HG03457 (cell line): ENCODE measurements at regions not wholly inside any gene's neighbourhood (a gene's known extent, or its start where the extent isn't known, plus 50 kb on each side); places are given as distances from the start of the nearest gene placed in this dataset.
"Not testable (repeated sequence)": the region's sequence is repeated elsewhere in the genome, so short reads cannot be mapped to it uniquely, and the experiment has no call there.

Source experiments
- ATAC-seq: cut with Tn5 transposase; IDR thresholded peaks from one replicate; pipeline ENCODE4 v1.9.1; 2021; ENCODE audit warnings: moderate number of reproducible peaks; ENCODE audit not compliant: unreplicated experiment

- no peak for ATAC-seq
Measured at GRCh38 chr3:56957522-56957921, 102.9 kb upstream of the SPATA12 start.

GRCh38 chr3:56956906-56957305 is 103.6 kb upstream of the SPATA12 start:
- ATAC-seq, result no peak

- ATAC-seq, result no peak
Measured at GRCh38 chr3:56955492-56956111, 104.9 kb upstream of the SPATA12 start.

- no peak for ATAC-seq
Measured at GRCh38 chr3:56954125-56954524, 106.3 kb upstream of the SPATA12 start.

DNA sequence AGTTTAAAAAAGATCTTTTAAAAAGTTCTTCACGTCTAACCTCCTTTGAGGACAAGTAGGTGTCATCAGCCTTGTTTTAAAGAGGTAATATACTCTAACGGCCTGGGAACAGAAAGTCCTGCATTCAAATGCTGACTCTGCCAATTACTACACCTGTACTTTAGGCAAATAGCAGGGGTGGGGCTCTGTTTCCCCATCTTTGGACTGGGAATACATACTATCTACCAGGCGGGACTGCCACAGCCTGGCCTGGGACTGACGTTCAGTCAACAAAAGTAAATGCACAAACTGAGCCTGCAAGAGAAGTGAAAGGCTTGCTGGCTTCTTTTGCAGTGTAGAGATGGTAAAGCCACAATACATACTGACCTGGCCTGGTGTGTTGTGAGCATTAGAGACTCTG is 107.6 kb upstream of the SPATA12 start:
- no peak for ATAC-seq

- ATAC-seq, result no peak
Measured at GRCh38 chr3:56952061-56952460, 108.4 kb upstream of the SPATA12 start.

DNA sequence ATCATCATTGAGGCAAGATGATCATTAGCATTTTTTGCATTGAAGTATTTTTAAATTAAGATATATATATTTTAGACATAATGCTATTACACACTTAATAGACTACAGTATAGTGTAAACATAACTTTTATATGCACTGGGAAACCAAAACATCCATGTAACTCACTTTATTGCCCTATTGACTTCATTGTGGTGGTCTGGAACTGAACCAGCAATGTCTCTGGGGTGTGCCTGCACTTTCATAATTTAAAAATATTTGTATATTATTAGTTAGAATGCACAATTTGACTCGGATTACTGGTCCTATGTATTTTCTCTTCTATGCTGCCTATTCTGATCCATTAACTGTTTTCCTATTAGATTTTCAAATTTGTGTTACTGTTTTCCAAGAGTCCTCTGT is 109.1 kb upstream of the SPATA12 start:
- no peak for ATAC-seq

GRCh38 chr3:56945378-56945777 is 115.1 kb upstream of the SPATA12 start:
- not testable (repeated sequence) for ATAC-seq

DNA sequence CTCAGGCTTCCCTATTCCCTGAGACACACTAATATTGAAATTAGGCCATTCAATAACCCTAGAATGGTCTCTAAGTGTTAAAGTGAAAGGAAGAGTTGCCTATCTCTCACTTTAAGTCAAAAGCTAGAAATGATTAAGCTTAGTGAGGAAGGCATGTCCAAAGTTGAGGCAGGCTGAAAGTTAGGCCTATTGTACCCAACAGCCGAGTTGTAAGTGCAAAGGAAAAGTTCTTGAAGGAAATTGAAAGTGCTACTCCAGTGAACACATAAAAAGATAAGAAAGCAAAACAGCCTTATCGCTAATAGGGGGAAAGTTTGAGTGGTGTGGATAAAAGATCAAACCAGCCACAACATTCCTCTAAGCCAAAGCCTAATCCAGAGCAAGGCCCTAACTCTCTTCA is 117.9 kb upstream of the SPATA12 start:
- no peak for ATAC-seq

- no peak for ATAC-seq
Measured at GRCh38 chr3:56940976-56941375, 119.5 kb upstream of the SPATA12 start.

DNA sequence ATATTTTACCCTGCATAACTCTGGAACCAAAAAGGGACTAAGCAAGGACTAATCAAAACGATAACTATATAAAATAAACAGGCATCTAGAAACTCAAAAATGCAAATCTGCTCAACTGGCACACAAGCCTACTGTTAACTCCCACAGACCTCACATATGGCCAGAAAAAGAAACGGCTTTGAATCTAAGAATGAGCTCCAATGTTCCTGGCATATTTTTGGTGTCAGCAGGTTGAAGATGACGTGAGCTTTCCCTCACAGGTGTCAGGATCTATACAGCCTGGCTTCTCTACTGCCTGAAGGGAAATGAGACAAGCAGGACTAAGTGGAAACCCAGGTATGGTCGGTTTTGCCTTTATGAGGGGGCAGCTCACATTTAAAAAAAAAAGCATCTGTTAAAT is 120.1 kb upstream of the SPATA12 start:
- no peak for ATAC-seq

- ATAC-seq, result no peak
Measured at GRCh38 chr3:56939834-56940233, 120.6 kb upstream of the SPATA12 start.

GRCh38 chr3:56938530-56938929 is 121.9 kb upstream of the SPATA12 start:
- ATAC-seq, result no peak

DNA sequence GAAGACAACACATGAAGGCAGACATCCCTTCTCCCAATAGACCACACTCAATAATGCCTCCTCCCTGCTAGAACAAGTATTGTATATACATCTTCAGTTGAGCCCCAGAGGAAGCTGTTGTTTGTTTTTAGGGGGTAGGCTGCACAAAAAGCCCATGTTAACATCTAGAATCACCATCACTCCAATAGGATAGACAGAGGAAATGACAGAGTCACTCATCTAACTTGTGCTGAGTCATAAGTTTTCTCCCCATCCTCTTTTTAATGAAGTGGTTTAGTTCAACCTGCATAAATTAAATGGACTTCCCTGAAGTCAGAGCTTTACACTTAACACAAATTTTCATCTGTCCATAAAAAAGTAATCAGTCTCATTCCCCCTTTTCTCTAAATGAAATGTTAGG is 122.9 kb upstream of the SPATA12 start:
- no peak for ATAC-seq

DNA sequence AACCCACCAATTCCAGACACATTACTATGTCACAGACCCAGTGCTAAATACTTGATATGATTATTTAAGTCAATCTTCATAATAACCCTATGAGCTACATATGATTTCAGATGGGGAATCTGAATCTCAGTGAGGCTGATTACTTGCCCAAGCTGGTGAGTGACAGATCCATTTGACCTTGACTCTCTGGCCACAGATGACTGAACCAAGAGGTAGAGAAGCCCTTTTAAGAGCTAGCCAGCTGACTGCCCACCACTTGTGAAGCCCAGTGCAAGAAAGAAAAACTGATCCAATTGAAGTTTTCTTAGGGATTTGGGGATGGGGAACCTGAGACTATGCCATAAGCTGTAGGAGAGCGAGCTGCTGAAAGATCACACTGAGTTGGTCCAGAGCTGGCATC is 124.7 kb upstream of the SPATA12 start:
- ATAC-seq, result no peak

- ATAC-seq, result not testable (repeated sequence)
Measured at GRCh38 chr3:56934481-56934880, 126.0 kb upstream of the SPATA12 start.

DNA sequence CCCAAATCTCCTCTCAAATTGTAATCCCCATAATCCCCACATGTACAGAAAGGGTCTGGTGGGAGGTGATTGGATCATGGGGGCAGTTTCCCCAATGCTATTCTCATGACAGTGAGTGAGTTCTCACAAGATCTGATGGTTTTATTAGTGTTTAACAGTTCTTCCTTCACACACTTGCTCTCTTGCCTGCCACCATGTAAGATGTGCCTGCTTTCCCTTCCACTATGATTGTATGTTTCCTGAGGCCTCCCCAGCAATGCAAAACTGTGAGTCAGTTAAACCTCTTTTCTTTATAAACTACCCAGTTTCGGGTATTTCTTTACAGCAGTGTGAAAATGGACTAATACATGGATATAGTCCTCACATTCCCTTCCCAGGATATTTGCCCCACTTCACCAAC is 126.7 kb upstream of the SPATA12 start:
- no peak for ATAC-seq

- no peak for ATAC-seq
Measured at GRCh38 chr3:56932866-56933265, 127.6 kb upstream of the SPATA12 start.

GRCh38 chr3:56931836-56932235 is 128.6 kb upstream of the SPATA12 start:
- ATAC-seq, result no peak

DNA sequence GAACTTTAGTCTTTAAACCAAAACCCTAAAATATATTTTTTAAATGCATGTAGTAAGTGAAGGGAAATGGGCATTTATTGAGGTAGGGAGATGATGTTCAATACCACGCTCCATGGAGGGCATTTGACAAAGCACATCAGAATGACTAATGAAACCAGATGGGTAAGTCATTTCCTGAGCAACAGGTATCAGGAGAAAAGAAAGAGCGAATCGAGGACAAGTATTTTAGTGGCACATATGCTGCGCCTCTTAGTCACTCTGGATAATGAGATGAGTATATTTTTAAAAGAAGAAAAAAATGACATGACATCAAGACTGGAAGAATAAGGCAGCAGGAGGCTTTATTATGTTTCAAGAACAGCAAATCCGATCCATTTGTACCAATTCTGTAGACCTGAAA is 129.0 kb upstream of the ARHGEF3 start:
- ATAC-seq, result no peak

GRCh38 chr3:56929809-56930615 is 128.3 kb upstream of the ARHGEF3 start:
- no peak for ATAC-seq

GRCh38 chr3:56928379-56929068 is 126.8 kb upstream of the ARHGEF3 start:
- no peak for ATAC-seq
